ENCODE measurements at regions not wholly inside any gene's neighbourhood (a gene's known extent, or its start where the extent isn't known, plus 50 kb on each side); places are given as distances from the start of the nearest gene placed in this dataset.

DNA sequence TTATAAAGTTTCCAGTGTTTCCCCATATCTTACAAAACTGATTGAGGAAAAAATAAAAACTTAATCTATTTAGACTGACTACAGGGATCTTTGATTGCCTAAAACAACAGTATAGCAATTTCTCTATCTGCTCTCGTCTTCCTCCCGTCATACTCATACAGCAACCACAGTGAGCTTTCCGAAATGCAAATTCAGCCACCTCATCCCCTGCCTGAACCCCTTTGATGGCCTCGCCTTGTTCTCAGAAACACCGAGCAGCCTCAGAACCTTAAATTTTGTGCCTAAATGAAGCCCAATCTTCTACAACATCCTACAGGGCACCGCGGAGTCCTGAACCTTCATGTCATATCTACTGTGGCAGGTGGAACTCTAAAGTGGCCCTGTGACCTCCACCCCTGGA lies 223.7 kb upstream of the TMEM132C start:
- no peaks in the 10 kb centered on the region for H3K36me3 ChIP-seq (ENCODE audit: control insufficient read depth, insufficient read depth, low read length)
- no peaks in the 10 kb centered on the region for H3K27me3 ChIP-seq (ENCODE audit: control insufficient read depth, insufficient read depth, low read length)
- DNase-seq (ENCODE audit: low read depth) = no peak
- no peak for TF ChIP-seq CTCF (IDR thresholded peaks at IDR 0.05; ENCODE audit: insufficient read depth, low read length, poor library complexity, severe bottlenecking)
- H3K4me3 ChIP-seq (ENCODE audit: low read depth, low read length) = no peak overlapping the region

DNA sequence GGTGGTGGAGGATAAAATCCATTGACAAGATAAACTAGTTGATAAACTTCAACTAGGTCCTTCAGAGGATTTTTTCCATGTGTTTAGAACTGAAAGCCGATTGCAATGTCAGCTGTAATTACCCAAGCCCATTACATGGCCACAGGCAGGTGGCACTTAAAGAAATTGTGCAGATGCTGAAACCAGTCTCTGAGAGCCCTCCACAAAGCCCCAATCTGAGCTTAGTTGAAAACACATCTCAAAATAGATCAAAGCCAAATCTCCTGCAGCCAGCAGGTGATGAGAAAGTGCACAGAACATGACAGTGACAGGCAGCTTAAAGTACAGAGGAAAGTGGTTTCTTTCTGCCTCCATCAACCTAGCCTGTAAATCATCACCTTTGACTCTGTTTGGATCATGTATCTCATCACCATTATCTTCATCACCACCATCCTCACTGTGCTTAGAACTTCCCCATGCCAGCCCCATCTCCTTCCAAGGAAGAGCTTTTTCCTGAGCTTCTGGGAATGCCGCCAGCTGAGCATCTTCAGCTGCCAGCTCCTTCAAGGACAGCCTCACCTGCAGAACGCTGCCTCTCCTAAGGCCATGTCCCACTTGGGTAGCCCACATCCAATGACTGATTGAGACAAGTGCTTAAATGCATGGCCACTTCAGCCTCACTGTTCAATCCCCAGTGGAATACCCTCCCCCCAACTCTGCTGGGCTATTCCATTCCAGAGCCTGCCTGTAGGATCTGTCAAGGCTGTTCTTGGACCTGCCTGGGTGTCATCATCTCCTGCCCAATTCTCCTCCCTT lies 219.5 kb upstream of the TMEM132C start:
- no peaks in the 10 kb centered on the region for H3K27me3 ChIP-seq (ENCODE audit: control insufficient read depth, insufficient read depth, low read length)
- DNase-seq (ENCODE audit: low read depth) = no peak
- TF ChIP-seq CTCF (IDR thresholded peaks at IDR 0.05; ENCODE audit: insufficient read depth, low read length, poor library complexity, severe bottlenecking) = no peak
- no peak overlapping the region for H3K4me3 ChIP-seq (ENCODE audit: low read depth, low read length)
- H3K36me3 ChIP-seq (ENCODE audit: control insufficient read depth, insufficient read depth, low read length) = no peaks in the 10 kb centered on the region

- H3K4me3 ChIP-seq (ENCODE audit: low read depth, low read length) = no peak overlapping the region
- no peaks in the 10 kb centered on the region for H3K36me3 ChIP-seq (ENCODE audit: control insufficient read depth, insufficient read depth, low read length)
- no peak for TF ChIP-seq CTCF (IDR thresholded peaks at IDR 0.05; ENCODE audit: insufficient read depth, low read length, poor library complexity, severe bottlenecking)
- no peaks in the 10 kb centered on the region for H3K27me3 ChIP-seq (ENCODE audit: control insufficient read depth, insufficient read depth, low read length)
- no peak for DNase-seq (ENCODE audit: low read depth)
These were observed 214.6 kb upstream of the TMEM132C start for GRCh38 chr12:128052331-128052730.

DNA sequence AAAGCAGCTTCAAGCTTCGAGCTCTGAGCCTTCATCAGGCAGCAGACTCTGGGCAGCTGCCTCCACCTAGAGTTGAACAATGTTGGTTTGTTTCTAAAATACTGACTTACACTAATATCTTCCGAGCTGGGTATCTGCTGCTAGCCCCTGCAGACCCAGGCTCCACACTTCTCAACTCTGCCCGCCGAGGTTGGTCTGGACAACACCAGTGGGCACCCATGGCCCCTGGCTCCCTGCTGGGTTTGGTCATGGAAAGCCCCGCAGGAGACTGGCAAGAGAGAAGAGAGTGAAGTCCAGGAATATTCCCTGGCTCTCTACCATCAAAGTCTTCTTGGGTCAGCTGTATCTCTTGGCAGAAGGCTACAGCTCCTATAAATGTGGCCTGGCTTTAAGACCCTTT lies 214.2 kb upstream of the TMEM132C start:
- no peak for TF ChIP-seq CTCF (IDR thresholded peaks at IDR 0.05; ENCODE audit: insufficient read depth, low read length, poor library complexity, severe bottlenecking)
- no peak overlapping the region for H3K4me3 ChIP-seq (ENCODE audit: low read depth, low read length)
- H3K27me3 ChIP-seq (ENCODE audit: control insufficient read depth, insufficient read depth, low read length) = no peaks in the 10 kb centered on the region
- no peak for DNase-seq (ENCODE audit: low read depth)
- no peaks in the 10 kb centered on the region for H3K36me3 ChIP-seq (ENCODE audit: control insufficient read depth, insufficient read depth, low read length)

- Histone ChIP-seq H3K27me3 (ENCODE audit: control insufficient read depth, insufficient read depth, low read length) (no peaks in the 10 kb centered on the region), H3K4me3 (ENCODE audit: low read depth, low read length) (no peak overlapping the region), H3K36me3 (ENCODE audit: control insufficient read depth, insufficient read depth, low read length) (no peaks in the 10 kb centered on the region)
- TF ChIP-seq CTCF (IDR thresholded peaks at IDR 0.05; ENCODE audit: insufficient read depth, low read length, poor library complexity, severe bottlenecking) = no peak
- DNase-seq (ENCODE audit: low read depth) = no peak
These were observed 211.4 kb upstream of the TMEM132C start for GRCh38 chr12:128055567-128055966.
